ENCODE measurements at regions not wholly inside any gene's neighbourhood (a gene's known extent, or its start where the extent isn't known, plus 50 kb on each side); places are given as distances from the start of the nearest gene placed in this dataset.

GRCh38 chr2:180205621-180206235 is 198.6 kb upstream of the CWC22 start:
- Histone ChIP-seq H3K14ac (ENCODE audit: insufficient read depth, low read length) (no peak overlapping the region), H2BK120ac (ENCODE audit: low read depth, low read length, poor library complexity, severe bottlenecking) (no peak overlapping the region), H3K4me1 (ENCODE audit: insufficient read depth, low read length) (peaks cover 5% of the 10 kb centered on the region; the same call in 1 of the 2 replicates), H3K23me2 (ENCODE audit: insufficient read length, low read depth, low read length, poor library complexity, severe bottlenecking) (no peaks in the 10 kb centered on the region), H3K4ac (ENCODE audit: low read depth, low read length) (no peak overlapping the region), H3K27ac (ENCODE audit: insufficient read length, low read depth, low read length) (no peak overlapping the region), H3K18ac (ENCODE audit: insufficient read length, low read depth, low read length) (no peak overlapping the region), H3T11ph (ENCODE audit: low read length) (no peak overlapping the region), H4K20me1 (ENCODE audit: control insufficient read depth, insufficient read depth, insufficient read length) (no peaks in the 10 kb centered on the region), H4K91ac (ENCODE audit: insufficient read length, low read depth, low read length) (no peak overlapping the region), H2BK12ac (ENCODE audit: insufficient read length, low read depth, low read length) (no peak overlapping the region), H3K9me3 (ENCODE audit: control insufficient read depth, low read depth, low read length) (no peaks in the 10 kb centered on the region), H2BK20ac (ENCODE audit: low read depth, low read length, poor library complexity, severe bottlenecking) (no peak overlapping the region), H2BK15ac (ENCODE audit: low read depth, low read length) (no peak overlapping the region), H3K27me3 (ENCODE audit: insufficient read depth, low read length) (no peaks in the 10 kb centered on the region), H2AFZ (ENCODE audit: low read length) (no peak overlapping the region), H4K5ac (ENCODE audit: insufficient read length, low read depth, low read length) (no peak overlapping the region), H3K23ac (ENCODE audit: insufficient read length, low read depth, low read length) (no peak overlapping the region), H2AK5ac (ENCODE audit: insufficient read length, low read length) (no peak overlapping the region), H3K79me2 (ENCODE audit: insufficient read depth, low read length) (no peaks in the 10 kb centered on the region), H3K9ac (ENCODE audit: extremely low read depth, insufficient read length, low read length) (no peak overlapping the region), H3K79me1 (ENCODE audit: insufficient read depth, low read depth, low read length, poor library complexity, severe bottlenecking) (no peaks in the 10 kb centered on the region), H2BK5ac (ENCODE audit: insufficient read length, low read length) (no peak overlapping the region), H4K8ac (replicated peaks; ENCODE audit: insufficient read length, low read depth, low read length) (no peak overlapping the region), H3K56ac (ENCODE audit: insufficient read length, low read depth, low read length) (no peak overlapping the region), H3K4me2 (ENCODE audit: insufficient read depth, insufficient read length, low read length) (no peak overlapping the region)
- Mint-ChIP-seq H3K9me3 (no peaks in the 10 kb centered on the region), H3K27ac (no peak overlapping the region), H3K4me1 (peaks cover 13 to 24% of the 10 kb centered on the region in 2 experiments), H3K4me3 (no peak overlapping the region), H3K27me3 (ENCODE audit: low read depth) (no peaks in the 10 kb centered on the region), H3K36me3 (ENCODE audit: insufficient read depth in 1 of 3, low read depth in 3 of 3) (no peaks in the 10 kb centered on the region)
- WGBS (ENCODE audit: extremely low coverage, insufficient read length, low lambda C conversion rate), result no CpG with 5 or more reads among the region's 6 CpGs
- no peak for TF ChIP-seq CTCF (conservative IDR thresholded peaks at IDR 0.05)
- DNase-seq, result no peak

Data from H9 (cell line).